Right renal cortex interstitium (tissue), 3 donors: ENCODE measurements at regions not wholly inside any gene's neighbourhood (a gene's known extent, or its start where the extent isn't known, plus 50 kb on each side); places are given as distances from the start of the nearest gene placed in this dataset.
"Not testable (repeated sequence)": the region's sequence is repeated elsewhere in the genome, so short reads cannot be mapped to it uniquely, and the experiment has no call there.

ENCODE experiments used
- DNase-seq, 3 donors: peaks; one replicate each; pipeline ENCODE4 v3.0.0-alpha.2; 2013; ENCODE audit warnings: low read depth in 3 of 3, low spot score in 2 of 3

DNA sequence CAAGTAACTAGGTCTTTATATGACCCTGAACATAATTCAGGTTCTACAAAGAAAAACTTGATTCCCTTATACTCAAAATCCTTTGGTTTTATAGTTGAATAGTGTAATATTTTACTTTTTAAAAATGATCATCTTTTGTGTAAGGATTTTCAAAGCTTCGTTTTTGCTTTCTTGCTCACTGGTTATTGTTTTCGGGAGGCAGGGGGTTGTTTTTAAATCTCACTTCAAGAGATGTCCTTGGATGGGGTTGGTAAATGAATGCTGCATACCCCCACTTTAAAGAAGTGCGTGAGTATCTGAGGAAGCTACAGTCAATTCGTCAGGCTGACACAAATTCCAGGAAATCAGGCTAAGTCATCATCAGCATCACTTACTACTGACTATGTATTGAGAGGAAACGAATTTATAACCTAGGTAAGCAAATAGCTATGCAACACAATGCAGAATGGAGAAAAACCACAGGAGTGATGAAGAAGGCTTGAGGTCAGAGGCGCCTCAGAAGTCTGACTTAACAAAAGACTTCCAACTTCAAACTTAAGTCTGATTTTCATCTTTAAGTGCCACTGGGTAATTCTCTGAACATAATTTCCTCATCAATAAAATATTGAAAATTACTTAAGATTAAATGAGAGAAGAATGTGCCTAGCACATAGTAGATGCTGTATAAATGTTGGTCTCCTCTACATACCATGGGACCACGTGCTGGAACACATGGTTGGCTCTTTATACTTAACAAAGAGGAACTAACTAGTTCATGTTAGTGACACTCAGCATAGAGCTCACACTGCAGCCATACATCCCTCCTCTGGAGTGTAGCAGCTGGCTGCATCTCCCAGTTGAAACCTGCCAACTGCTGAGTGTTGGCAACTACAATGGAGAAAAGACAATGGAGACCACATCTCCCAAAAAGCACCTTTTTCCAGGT lies 106.0 kb upstream of the KIF2A start:
- DNase-seq, result no peak

DNA sequence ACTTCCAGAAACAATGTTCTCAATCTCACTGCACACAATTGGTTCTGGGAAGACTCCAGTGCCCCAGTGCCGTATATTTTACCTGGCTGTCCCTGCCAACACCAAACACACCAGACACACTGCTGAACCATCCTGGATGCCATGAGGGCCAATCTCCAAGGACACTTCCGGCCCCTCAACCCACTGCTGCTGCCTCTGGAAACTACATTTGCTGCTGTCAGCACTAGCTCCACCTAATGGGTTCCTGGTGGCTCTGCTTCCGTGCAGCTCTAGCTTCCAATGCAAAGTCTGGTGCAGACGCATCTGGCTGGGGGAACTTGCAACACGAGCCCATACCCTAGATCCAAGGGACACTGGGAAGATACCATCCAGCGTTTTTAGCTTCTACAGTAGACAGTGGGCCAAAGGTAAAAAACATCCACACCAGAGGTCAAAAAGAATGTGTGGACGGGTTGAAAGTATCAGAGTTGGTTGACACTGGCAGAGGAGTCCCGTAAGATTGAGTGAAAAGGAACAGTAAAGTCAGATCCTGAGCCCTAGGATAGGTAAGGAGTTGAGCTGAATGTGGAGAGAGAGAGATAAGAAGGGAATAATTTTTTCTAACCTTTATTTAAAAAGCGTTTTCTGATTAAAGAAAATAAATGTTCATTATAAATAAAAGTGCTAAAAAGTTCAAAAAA lies 99.7 kb upstream of the KIF2A start:
- DNase-seq, result no peak

DNA sequence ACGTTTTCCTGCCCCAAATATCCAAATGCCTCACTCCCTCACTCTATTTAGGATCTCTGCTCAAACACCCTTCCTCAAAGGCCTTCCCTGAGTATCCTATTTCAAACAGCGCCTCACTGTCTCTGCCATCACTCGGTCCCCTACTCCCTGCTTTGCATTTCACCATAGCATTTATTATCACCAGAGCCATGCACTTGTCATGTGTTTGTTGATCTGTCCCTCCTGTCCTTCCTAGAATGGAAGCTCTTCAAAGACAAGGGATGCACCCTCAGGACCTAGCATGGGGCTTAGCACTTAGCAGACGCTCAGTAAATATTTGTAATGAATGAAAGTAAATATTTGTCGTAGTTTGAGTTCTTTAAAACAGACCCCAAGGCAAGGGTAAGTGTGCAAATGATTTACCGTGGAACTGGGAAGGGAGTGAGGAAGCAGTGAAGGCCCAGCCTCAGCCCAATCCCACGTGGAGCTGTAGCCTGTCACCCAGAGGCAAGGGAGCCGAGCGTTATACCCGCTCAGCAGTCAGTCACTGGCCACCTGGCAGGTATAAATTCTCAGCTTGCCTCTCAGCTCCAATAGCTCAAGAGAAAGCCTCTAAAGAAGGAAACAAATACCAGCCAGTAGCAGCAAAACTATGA lies 97.7 kb upstream of the KIF2A start:
- no peak for DNase-seq

DNA sequence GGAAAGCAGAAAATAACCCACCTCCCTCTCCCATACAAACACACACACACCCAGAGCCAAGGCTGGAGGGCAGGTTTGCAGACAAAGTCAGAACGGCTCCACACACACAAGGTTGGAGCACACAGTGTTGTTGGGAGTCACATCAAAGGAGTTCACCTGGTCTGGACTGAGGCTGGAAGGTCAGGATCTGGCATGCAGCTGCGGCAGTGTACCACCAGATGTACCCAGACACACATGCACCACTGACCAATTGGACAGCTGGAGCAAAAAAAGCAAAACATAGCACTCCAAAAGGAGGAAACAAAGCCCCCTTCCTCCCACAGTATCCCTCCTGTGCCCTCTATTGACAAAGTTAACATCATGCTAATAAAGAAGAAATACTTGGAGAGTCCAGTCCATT lies 94.6 kb upstream of the KIF2A start:
- no peak for DNase-seq

DNA sequence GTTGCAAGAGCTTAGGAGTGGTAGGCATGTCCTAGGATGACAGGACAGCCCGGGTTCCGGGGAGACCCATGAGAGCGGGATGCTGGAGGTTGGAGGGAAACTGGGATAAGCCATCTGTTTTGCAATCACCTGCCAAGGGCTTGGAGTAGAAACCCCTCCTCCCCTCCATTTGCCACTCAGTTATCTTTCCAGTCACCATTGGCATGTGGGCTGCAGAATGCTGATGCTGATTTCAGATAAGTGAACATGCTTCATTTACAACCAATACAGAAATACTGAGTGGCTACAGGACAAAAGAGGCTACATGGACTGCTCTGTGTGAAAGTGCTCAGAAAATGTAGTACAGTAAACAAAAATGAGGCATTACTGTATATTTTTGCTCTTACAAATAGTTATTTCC lies 93.4 kb upstream of the KIF2A start:
- DNase-seq, result no peak

DNA sequence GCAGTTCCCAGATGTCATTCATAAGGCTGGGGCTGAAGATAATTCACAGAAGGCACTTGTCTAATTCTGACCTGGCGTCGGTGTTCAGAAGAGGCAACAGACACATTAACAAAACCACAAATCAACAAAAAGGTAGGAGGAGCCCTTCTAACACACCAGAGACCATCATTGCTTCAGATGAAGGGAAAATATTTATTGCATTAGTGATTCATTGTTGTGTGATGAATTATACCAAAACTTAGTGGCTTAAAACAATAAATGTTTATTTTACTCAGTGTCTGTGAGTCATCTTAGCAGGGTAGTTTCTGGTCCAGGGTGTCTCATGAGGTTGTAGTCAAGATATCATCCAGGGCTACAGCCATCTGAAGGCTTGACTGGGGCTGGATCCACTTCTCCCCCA lies 91.3 kb upstream of the KIF2A start:
- DNase-seq, result no peak

DNA sequence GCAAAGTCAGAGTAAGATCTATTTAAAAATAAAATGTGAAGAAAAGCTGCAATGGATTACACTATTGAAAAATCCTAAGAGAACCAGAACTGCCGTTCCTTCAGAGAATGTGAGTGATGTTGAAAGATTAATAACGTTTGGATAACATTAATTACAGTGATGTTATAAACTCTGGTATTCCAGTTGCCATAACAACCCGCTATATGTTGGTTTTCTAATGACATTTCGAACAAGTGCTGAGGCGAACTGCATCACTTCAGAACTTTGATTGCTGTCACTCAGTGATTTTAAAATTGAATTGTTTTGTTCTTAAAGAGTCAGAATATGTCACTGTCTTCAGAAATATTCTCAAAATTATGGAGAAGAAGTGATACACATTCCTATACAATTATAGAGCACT lies 89.4 kb upstream of the KIF2A start:
- DNase-seq, result not testable (repeated sequence)

DNA sequence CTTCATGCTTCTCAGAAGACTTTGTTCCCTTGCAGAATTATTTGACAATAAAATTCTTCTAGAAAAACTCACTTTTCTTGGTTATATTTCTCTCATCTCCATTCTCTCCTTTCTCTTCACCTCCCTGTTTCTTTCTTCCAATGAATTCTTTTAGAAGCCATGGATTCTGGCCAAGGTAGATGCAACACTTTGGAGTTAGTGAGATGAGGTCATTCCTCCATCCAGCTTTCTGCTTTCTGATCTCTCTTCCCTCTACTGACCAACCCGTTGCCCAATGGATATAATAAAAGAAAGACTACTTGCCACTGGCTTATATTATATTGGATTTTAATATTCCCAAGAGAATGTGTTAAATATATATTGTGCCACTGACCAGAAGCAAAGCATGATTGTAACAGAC lies 88.9 kb upstream of the KIF2A start:
- DNase-seq, result not testable (repeated sequence)

DNA sequence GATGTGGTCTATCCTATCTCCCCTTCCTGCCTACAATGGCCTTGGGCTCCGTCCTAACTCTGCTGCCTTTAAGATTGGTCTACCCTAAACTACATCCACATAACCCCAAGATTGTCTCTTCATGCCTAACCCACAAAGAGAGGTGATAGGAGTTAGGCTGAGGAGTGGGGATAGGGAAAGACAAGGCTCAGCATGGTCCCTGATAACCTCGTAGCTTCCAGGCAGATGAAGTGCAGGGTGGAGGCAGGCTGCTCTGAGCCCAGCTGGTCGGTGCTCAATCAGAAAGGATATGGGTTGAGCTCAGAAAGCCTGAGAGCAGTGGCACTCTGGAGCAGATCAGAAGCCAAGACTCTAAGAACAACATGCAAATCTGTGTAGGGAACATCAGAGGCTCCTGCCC lies 87.1 kb upstream of the KIF2A start:
- not testable (repeated sequence) for DNase-seq

DNA sequence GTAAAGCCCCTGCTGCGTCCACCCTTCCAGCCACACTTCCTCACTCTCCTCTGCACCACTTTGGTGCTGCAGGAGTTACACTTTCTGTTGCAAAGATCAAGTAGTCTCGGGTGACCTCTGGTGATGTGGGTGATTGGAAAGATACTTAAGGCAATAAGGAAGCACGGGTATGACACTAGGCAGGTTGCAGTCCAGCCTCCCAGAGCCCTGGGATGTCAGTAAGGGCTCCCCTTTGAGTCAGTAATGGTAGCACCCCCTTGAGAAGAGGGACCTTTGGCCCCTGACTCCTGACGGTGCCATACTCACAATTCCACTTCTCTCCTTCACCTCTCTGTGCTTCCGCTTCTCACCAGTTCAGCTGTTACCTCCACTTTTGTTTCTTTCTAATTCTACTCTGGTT lies 84.1 kb upstream of the KIF2A start:
- not testable (repeated sequence) for DNase-seq

DNA sequence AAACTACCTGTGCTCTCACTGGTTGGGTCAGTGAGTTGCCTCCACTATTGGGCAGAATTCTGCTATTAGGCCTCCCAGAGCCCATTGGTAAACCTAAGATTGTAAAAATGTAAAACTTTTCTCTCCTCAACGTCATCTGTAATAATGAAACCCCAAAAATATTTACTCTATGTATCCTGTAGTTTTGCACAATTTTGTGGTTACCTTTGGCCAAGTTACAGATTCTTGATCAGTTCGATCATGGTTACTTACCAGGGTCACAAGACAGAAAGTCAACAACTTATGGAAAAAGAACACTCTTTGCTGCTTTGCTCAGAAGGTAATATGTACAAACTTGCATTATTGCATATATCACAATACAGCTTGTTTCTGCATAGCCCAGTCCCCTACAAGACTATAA lies 83.7 kb upstream of the KIF2A start:
- DNase-seq, result not testable (repeated sequence)

DNA sequence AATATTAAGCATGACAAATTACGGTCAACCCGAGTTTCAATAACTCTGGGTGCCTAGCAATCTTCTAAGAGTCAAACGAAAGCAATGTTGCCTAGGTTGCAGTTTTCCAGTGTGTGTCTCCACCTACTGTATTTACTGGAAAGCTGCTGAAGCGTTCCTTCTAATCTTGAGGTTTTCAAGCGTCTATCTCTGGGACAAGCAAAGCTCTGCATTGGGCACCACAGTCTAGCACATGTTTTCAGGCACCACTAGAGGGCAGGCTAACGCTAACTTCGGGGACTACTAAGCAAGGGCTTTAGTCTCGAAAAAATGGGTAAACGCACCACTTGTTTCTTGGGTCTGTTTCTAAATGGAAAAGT lies 82.7 kb upstream of the KIF2A start:
- DNase-seq, result not testable (repeated sequence)

DNA sequence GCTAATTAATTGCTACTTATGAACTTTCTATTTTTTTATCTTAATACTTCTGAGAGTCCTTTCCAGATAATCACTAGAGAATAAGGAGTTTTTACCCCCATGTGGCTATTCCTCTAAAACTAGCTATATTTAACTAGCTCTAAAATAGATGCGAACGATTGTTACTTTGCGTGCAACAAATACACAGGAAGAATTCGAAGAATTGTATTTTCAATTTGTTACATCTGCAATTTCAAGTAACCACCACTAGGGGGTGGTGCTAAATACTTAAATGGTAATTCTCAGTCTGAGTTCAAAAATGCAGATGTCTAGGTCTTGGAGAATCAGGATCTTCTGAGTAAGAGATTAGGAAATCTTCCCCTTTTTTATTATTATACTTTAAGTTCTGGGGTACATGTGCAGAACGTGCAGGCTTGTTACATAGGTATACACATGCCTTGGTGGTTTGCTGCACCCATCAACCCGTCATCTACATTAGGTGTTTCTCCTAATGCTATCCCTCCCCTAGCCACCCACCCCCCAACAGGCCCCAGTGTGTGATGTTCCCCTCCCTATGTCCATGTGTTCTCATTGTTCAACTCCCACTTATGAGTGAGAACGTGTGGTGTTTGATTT lies 80.9 kb upstream of the KIF2A start:
- DNase-seq, result not testable (repeated sequence)

DNA sequence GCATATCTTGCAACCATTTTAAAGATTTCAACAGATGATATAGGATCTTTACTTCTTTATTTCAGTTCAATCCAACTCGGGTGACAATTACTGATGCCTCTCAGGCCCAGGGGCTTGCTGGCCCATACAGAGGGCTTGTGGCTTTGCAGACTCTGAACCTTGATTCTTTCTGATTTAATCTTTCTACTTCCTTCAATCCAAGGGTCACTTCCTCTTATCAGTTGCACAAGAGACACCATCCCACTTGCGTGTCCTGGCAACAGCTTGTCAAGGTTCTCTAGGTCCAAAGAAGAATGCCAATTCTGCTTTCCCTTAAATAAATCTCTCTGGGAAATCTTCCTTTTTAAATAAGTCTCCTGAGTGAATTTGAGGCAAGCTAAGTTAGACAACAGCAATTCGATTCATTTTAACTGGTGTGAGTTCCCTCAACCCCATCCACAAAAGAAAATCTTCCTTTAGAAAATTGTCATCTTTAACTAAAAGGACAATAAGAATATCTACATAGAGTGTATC lies 75.1 kb upstream of the KIF2A start:
- not testable (repeated sequence) for DNase-seq

DNA sequence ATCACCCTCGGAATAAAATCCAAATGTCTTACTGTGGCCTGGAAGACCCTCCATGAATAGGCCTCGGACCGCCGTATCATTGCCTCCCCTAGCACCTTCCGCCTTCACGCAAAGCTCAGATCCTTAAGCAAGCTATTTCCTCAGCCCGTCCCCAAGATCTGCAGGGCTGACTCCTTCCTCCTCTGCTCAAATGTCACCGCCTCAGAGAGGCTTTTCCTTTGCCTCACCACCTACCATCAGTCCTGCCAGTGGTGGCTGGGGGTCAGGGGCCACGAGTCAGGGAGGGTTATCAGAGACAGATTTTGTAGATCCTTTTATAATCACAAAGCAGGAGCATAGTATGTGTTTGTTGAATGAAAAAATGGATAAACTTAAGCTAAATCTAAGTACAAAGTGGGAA lies 74.4 kb upstream of the KIF2A start:
- no peak for DNase-seq

DNA sequence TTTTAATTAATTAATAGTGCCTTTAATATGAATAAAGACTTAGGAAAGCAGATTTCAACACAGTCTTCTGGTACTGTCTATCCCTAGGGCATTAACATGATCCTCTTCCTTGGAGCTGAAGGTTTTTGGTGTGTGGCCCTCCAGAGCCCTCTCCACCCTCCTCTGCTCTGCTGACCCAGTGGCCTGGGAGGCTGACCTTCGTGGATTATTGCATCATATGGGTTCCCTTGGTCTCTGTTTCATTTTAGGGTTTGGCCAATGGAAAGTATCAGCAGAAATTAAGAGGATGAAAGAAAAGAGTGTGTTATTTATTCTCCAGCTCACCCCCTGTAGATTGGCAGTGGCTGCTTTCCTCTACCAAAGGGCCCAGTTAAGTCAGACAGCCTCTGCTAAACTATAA lies 73.8 kb upstream of the KIF2A start:
- DNase-seq, result not testable (repeated sequence)

DNA sequence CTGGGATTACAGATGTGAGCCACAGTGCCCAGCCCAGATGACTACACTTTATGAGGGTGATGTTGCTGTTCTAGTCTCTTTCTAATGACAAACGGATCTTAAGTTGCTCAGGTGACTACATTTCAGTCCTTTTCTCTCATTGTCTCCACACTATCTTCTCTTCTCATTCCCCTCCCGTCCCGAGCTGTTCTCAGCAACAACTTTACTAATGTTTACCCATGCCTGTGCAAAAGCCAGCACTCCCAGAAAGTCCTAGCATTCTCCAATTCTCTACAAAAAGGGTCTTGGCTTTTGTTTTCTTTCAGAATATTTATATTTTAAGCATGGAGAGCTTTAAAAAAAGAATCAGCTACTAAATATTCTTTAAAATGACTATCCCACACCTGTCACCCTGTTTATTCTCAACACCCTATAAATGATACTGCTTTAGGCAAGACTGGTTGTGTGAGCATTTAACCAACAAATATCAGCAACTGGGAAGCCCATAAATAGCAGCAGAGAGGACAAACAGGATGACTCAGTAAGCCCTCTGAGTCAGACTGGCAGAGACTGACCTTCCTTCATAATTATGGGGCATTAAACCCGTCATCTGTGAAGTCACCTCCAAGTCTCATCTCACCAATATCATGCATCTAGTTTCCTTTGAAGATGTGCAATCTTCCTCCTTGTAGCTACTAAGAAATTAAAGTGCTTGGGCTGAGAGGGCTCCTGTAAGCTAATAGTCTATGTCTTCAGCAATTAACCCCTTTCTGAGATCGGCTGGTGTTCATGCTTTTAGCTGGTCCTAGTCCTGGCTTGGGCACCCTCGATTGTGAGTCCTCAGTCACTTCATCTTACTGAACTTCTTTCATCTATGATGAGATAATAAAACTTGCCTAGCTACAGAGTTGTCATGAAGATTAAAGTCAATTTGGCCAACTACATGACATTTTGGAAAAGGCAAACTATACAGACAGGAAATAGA lies 72.6 kb upstream of the KIF2A start:
- DNase-seq, result not testable (repeated sequence)

DNA sequence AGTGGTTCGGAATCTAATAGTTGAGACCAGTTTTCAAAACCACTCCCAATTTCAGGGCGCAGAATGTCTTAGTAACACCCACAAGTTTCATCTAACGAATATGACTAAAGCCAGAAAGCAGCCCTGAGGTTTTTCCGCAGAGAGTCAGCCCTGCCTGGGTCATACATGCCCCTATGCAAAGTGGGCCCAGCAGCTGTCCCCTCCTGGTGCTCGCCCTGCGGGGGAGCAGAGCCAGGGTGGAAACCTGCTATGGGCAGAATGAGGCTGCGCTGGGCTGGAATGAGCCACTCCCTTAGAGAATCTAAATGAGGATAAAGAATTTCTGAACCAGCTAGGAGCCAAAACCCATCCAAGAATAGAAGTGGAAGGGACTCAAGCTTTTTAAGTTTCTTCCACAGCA lies 69.4 kb upstream of the KIF2A start:
- not testable (repeated sequence) for DNase-seq

DNA sequence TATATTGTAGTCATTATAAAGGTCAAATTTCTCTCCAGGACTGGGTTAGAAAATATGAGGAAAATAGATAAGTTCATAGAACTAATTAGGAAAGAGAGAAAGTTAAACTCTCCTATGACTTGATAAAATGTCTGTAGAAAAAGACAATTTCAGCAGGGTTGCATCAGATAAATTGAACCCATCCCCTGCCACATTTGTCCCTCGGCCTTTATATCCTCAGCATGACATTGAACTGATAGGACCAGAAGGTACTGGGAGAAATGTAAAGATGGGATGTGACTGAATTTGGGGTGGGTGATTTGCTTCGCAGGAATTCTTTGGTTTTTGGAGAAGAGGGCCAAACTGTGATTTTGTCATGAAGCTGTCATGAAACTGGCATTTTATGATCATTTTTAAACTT lies 68.1 kb upstream of the KIF2A start:
- DNase-seq, result not testable (repeated sequence)

DNA sequence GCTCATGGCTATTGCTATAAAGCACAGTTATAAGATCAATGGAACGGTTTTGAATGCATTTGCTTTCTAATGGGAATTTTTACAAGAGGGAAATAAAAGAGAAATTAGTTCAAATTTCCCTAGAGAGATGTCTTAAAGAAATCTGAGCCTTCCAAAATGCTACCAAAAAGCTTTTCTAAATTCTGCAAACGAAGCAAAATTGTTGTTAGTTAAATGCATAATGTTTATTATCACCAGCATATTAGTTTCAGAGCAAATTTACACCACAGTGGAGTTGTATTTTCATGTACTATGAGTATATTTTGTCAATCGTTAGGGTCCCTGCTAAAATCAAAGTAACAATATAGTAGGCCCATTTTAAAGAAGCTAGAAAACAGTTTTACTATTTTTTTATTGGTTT lies 67.4 kb upstream of the KIF2A start:
- not testable (repeated sequence) for DNase-seq
